ENCODE measurements at regions not wholly inside any gene's neighbourhood (a gene's known extent, or its start where the extent isn't known, plus 50 kb on each side); places are given as distances from the start of the nearest gene placed in this dataset.

DNA sequence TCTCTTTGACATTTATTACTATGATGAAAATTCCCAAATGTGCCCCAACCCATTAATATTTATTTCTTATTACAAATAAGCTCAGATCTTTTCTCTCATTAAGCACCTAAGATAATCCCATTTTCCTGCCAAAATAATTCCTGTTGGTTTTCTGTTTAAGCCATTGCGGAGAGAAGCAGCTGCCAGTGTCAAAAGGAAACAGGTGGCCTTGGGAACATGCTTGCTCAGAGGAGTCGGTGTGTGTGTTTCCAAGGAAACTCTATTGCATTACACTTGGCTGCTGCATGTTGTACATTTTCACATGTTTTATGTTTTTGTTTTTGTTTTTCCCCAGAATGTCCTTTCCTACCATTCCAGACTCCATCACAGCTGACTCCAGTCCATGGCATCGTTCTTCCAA lies 56.4 kb downstream of the CD24 start:
- peak; percentile 14 for DNase-seq (ENCODE audit: low read depth)

DNA sequence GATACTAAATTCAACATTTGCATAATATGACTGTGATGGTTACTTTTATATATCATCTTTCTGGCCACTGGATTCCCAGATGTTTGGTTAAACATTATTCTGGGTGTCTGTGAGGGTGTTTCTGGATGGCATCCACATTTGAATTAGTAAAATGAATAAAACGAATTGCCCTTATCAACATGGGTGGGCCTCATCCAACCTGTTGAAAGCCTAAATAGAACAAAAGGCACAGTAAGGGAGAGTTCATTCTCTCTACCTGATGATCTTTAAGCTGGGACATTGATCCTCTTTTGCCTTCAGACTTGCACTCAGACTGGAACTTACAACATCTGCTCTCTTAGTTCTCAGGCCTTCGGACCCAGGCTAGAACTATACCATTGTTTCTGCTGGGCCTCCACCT lies 57.6 kb downstream of the CD24 start:
- DNase-seq (ENCODE audit: low read depth), result no peak

DNA sequence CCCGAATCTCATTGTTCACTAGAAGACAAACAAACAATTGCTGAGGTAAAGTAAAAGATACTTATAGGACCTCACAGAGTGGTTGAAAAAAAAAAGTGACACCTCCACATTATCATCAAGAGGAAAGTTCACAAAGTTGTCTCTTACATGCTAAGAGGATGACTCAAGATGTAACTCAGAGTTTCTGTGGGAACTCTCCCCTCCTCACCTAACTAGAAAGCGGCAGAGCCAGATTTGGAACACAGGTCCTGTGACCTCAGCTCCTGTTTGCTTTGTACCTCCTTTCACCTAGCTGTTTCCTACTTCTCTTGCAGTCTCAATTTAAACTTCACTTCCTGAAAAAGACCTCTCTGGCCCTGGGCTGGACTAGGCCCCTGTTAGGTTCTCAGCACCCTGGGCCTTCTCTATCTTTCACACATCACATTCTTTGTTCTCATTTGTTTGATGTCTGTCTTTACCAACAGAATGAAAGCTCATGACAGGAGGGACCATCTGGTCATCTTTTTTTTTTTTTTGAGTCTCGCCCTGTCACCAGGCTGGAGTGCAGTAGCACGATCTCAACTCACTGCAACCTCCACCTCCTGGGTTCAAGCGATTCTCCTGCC lies 60.8 kb downstream of the CD24 start:
- DNase-seq (ENCODE audit: low read depth), result no peak

DNA sequence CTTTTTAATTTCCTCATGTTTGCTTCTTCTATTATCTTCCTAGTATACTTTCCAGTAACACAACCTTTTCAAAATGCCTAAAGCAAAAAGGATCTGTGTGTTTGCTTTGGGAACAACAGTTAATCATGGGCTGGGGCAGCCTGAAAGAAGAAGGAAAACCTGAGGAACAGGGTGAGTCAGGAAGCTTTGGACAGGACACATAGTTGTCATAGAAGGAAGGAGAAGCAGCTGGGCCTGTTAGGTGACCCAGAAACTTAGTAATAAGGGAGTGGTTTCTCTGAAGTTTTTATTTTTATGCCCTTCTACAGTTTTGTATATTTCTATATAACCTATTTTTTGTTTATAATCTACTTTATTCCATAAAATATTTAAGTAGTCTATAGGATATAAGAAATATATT lies 61.4 kb downstream of the CD24 start:
- no peak for DNase-seq (ENCODE audit: low read depth)

DNA sequence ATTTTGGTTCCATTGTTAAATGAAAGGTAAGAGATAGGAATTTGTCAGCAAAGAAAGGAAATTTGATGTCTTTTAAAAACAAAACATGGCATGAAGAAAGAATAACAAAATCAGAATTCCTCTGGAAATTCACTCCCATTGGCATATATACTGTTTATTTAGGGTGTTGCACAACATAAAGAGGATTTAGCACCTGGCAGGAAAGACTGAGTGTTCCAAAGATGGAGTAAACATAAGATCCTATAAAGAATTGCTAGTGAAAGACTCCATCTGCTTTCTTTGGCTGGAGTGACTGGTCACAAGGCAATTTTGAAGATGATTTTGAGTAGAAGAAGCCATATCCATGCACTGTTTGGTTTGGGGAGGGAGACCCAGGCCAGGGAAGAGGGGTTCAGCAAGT lies 62.4 kb downstream of the CD24 start:
- no peak for DNase-seq (ENCODE audit: low read depth)

DNA sequence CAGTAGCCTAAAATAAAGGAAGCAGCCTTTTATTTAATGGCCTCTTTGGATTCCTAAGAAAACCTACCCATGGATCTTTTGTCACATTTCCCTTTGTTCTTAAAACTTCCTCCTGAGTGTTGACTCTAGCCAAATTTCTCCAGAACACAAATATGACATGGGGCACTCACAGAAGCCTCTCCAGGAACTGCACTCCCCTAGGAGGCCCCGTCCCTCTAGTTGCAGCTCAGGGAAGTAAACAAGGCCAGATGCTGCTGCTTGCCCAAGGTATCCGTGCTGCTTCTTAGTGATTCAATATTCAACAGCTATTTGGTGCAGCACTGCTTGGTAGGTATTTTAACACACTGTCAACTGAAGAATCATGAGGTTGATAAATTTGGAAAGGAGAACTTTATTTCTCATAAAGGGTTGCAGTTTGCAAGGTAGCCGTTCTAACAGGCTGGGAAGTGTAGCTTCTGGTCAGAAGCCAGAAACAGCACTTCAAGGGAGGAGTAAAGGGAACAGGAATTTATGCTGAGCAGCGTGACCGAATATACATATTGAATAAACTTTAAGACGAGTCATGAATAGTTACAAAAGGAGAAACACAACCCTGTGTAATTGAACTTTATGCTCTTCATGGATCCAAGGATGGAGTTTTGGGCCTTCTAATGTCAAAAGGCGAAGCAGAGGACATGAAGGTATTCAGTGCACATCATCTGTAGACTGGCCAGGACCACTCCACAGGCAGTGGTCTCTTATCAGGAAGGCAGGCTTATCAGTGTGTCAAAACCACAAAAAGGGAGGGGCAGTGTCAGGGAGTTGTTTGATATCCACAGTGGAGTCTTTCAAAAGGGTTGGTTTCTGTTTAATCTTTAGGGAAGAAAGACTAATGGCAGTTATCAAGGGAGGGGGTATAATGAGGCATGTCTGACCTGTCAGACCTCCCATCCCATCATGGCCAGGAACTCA lies 63.3 kb downstream of the CD24 start:
- DNase-seq (ENCODE audit: low read depth), result no peak

DNA sequence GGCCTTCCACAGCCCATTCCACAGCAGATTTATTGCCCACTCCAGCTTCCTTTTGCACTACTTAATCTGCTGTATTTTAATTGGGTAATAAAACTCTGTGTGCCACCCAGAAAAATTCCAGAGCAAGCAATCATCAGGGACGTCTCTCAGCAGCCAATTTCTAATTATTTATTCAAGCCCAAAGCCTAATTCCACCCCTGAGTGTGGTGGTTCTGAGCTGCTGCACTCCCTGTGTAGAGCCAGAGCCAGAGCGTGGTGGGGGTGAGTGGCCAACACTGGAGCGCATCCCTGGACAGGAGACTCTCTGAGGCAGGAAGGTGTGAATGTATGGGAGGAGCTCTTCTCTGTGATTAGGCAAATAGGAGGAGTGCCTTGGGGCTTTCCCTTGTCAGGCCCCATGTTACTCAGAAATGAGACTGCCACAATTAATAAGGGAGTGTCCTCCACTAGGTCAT lies 66.1 kb downstream of the CD24 start:
- no peak for DNase-seq (ENCODE audit: low read depth)

DNA sequence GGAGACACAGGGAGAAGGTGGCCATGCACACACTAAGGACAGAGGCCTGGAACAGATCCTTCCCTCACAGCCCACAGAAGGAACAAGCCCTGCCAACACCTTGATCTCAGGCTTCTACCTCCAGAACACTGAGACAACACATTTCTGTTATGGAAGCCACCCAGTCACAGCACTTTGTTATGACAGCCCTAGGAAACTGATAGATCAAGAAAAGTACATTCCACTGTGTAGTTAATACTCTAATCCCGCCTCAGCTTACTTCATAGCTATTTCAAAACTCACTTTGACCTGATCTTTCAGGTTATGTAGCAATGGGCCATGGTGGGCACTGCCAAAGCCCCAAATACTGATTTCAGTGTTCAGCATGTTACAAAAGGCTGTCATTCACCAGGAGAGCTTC lies 66.8 kb downstream of the CD24 start:
- no peak for DNase-seq (ENCODE audit: low read depth)

DNA sequence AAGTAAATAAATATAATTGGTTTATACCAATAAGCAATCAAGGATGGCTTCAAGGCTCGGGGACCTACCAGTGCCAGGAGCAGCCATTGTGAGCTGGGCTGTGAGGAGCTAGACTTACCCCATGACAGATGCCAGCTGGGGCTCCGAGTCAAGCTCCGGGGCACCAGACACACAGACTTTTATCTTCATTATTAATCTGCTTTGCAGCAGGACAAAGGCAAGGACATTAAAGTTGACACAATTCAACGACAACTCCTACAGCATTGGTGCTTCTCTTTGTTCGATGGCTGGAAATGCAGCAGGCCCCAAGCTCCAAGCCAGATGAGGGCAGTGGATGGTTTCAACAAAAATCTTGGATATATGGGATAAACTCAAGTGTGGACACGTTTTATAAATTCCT lies 68.3 kb downstream of the CD24 start:
- DNase-seq (ENCODE audit: low read depth), result no peak

DNA sequence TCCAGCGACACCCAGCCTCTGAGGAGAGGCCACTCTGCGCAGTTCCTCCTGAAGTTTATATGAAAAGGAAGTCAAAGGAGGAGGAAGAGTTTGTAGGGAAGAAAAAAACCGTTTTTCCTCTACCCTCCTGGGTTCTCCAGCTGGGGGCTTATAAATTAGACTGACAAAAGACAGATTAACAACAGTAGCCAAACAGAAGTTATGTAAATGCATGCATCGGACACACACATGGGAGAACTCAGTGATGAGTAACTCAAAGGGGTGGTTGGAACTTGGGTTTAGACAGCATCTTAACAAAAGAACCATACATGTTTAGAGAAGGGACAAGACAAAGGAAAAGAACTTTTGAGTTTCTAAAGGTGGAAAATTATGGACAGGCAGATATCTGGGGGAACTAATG lies 71.2 kb downstream of the CD24 start:
- DNase-seq (ENCODE audit: low read depth), result no peak

DNA sequence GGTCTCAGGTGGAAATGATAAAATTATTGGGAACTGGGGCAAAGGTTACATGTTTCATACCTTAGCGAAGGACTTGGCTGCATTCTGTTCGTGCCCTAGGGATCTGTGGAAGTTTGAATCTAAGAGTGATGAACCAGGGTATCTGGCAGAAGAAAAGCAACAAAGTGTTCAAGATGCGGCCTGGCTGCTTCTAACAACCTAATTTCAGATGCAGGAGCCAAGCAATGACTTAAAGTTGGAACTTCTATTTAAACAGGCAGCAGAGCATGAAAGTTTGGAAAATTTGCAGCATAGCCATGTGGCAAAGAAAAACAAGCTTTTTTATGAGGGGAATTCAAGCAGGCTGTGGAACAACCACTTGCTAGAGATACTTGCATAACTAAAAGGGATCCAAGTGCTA lies 73.5 kb downstream of the CD24 start:
- no peak for DNase-seq (ENCODE audit: low read depth)

DNA sequence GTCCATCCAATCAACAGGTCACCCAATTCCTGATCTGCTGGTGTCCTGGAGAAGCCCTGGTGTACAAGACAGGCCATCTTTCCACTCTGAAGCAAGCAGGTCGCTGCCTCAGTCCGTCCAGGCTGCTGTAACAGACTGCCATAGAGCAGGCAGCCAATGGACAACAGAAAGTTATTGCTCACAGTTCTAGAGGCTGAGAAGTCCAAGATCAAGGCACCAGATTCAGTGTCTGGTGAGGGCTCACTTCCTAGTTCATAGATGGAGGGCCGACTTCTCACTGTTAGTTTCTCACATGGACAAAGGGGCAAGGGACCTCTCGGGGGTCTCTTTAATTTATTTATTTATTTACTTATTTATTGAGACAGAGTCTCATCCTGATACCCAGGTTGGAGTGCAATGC lies 74.8 kb downstream of the CD24 start:
- no peak for DNase-seq (ENCODE audit: low read depth)

DNA sequence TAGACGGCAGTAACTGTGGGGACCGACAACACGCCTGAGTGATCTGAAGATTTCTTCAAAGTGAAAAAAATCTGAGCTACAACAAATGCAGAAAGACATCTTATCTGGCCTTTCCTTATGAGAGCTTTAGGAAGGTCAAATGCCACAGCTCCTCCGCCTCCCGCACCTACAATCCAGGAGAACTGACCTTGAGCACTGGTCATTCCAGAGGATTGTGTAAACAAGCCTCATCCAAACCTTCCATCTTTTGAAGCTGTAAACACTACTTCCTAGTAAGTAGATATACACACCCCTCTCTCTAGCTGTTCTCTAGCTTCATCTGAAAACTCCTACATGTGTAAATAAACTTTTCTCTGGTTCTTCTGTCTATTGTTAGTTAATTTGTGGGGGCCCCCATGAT lies 76.9 kb downstream of the CD24 start:
- DNase-seq (ENCODE audit: low read depth), result no peak

DNA sequence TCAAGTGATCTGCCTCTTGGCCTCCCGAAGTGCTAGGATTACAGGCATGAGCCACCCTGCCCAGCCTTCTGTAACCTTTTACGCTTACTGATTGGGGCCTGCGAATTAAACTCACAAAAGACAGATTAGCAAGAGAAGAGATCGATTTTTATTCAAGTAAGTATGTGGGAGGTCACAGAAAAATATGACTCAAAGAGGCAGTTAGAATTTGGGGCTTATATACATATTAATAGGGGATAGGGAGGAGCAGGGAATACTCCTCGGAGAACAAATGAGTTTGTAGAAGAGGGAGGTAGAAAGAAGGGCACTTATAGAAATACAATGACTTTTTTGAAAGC lies 78.9 kb downstream of the CD24 start:
- DNase-seq (ENCODE audit: low read depth), result no peak

DNA sequence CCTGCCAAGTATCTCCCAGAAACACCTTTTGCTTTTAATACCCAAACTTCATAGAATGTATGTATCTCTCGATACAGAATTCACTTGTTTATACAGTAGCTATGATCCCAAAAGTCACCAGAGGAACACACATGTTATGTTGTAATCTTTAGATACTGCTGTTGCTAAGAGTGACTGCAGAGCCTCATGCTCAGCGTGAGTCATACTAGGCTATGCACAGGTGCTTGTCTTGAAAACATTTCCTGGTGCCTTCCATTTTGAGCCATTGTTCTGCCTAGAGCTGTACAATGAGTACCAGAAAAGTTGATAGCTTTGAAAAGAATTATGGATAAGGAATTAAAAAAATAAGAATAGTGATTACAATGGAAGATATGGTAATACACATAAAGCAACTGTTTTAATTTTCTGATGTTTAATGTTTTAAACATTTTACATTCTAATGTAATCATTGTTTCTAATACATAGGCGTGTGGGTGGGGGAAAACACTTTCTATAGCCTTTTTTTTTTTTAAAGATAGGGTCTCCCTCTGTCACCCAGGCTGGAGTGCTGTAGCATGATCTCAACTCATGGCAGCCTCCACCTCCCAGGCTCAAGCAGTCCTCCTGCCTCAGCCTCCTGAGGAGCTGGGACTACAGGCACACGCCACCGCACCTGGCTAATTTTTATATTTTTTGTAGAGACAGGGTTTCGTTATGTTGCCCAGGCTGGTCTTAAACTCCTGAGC lies 79.4 kb downstream of the CD24 start:
- DNase-seq (ENCODE audit: low read depth), result no peak

DNA sequence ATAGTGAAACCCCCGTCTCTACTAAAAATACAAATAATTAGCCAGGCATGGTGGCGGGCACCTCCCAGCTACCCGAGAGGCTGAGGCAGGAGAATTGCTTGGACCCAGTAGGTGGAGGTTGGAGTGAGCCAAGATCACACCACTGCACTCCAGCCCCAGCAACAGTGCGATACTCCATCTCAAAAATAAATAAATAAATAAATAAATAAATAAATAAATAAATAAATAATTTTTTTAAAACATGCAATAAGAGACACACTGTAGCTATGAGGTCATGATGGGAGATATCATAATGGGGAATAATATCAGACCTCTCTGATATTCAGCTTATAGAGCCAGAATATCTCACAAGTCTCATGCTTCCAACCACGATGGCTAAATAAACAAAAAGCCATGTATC lies 82.3 kb downstream of the CD24 start:
- no peak for DNase-seq (ENCODE audit: low read depth)

DNA sequence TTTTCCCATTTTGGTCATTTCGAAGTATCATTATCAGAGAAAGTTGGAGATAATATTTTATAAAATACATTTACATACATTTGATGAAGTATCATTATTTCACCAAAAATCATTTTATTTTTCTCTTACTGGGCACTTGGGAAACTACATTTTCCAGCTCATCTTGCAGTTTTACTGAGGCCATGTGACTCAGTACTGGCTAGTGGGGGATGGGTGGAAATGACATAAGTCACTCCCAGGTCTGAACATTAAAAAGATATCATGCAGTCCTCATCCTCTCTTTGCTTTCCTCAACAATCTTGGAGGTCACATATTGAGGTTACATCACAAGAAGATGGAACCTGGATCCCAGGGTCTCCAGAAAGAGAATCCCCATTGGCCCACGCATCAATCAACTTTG lies 84.1 kb downstream of the CD24 start:
- DNase-seq (ENCODE audit: low read depth), result no peak

DNA sequence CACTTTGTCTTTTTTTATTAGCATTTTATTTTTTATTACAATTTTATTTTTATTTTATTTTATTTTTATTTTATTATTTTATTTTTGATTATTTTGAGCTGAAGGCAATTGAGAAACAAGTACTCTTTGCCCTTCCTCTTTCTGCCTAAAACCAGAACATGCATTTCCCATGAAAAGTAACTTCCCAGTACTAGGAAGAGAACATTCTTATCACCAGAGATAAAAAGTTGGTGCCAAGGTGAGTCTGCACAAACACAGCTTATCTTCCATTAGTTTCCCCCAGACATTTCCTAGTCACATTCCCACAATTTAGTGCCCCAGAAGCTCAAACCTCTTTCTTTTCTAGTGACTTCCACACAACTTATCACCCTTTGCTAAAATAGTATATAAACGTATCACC lies 84.8 kb downstream of the CD24 start:
- no peak for DNase-seq (ENCODE audit: low read depth)

DNA sequence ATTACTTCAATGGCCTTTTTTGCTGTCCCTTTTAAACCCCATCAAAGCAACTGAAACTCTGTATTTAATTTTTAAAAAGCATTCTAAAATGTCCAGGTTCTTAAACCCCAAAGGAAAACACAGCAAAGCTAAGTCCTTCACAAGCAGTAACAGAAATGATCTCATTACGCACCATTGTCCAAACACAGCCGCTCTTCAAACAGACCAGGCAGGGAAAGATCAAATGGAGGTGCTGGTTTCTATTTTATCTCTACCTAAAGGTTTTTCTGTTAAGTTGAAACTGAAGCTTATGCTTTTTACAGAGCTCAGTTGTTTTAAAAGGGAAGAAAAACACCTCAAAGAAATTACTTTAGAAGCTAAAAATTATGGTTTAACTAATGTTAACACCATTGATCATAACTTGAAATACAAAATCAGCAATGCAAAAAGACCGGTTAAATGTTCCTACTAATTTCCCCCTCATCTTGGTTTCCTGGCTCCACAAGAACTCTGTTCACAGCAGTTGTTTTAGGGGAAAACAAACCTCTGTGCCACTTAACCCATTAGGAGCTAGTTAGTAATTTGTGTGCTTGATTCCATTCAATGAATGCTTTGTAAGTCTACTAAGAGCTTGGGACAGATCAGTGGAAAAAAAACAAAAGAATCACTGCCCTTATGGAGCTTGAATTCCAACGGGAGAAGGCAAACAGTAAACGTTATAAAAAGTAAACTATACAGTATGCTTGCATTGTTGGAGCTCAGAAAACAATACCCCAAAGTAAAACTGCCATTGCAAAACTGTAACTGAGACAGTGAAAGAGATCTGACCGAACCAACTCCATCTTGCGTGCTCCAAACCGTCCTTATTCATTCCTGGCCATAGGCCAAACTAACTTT lies 87.4 kb downstream of the CD24 start:
- no peak for DNase-seq (ENCODE audit: low read depth)

DNA sequence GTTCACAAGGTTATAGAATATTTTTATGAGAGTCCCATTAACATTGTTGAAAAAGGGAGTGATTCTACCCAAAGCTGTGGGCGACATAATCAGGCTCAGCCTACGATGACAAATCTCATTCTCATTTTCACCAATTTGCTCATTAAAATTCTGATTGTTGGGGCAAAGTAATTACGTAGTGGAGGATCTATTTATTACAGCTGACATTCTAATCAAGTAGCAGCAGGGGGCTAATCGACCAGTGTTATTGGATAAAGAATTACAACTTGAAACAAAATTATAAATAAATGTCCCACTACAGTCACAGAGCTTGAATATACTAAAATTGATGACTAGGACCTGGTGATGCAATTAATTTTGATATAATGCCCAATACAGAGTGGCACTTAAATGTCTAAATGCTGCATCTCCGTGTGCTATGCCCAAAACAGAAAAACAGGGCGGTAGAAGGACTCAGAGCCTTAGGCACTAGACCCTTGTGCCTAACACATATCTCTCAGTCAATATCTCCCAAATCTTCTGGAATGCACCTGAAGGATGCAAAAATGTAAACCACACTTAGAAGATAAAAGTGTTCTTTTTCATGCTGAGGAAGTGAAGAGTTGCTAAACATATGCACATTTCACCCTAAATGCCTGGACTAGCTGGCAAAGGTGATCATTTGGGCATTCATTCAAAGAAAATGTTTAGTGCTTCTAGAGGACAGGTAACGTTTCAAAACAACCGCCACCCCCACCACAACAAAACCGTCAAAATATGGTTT lies 88.3 kb downstream of the CD24 start:
- DNase-seq (ENCODE audit: low read depth), result no peak

DNA sequence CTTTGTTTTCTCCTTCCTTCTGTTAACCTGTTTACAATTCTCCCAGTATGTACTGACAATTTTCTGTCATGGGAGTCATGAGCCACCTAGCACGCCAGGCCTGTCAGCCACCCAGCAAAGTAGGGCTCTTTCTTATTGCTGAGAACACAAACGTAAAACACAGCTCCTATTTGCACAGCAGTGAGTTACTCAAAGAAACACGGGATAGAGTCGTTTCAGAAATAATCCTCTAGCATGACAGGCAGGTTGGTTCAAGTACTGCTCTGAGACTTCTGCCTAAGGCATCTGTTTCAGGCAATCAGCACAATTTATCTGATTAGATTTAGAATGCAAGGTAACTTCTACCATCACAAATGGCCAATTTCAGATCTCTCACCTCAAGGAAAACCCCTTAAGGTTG lies 88.8 kb downstream of the CD24 start:
- DNase-seq (ENCODE audit: low read depth), result no peak

All from forelimb muscle (tissue), 1 donor.